Astrocyte (in vitro differentiated cells and primary cell): ENCODE measurements at regions not wholly inside any gene's neighbourhood (a gene's known extent, or its start where the extent isn't known, plus 50 kb on each side); places are given as distances from the start of the nearest gene placed in this dataset.

Experiments
- DNase-seq: peaks from one replicate; pipeline ENCODE4 v3.0.0-alpha.2; 2010; ENCODE audit warnings: low read depth
- FAIRE-seq: peaks from 2 replicates; lab custom pipeline; 2011; peaks lifted over from hg19 to GRCh38; lab: Jason Lieb, UNC
- H2AFZ ChIP-seq: 2 replicates; pipeline ENCODE4 v1.6.0; 2012; ENCODE audit warnings: low read depth, low read length, inconsistent platforms
- H3K27ac ChIP-seq: 2 replicates; pipeline ENCODE4 v1.5.1; 2011; ENCODE audit warnings: low read depth, low read length, inconsistent platforms
- H3K27me3 ChIP-seq: 2 replicates; pipeline ENCODE4 v1.6.0; 2011; ENCODE audit warnings: low read length, inconsistent platforms; ENCODE audit not compliant: insufficient read depth
- H3K36me3 ChIP-seq: 2 replicates; pipeline ENCODE4 v1.5.1; 2011; ENCODE audit warnings: low read length, inconsistent platforms; ENCODE audit not compliant: insufficient read depth
- H3K4me1 ChIP-seq: 2 replicates; pipeline ENCODE4 v1.5.1; 2011; ENCODE audit warnings: low read length, inconsistent platforms; ENCODE audit not compliant: insufficient read depth
- H3K4me2 ChIP-seq: 2 replicates; pipeline ENCODE4 v1.6.0; 2012; ENCODE audit warnings: low read length, inconsistent platforms
- H3K4me3 ChIP-seq: 2 replicates; pipeline ENCODE4 v1.5.1; 2011; ENCODE audit warnings: low read depth, mild to moderate bottlenecking, low read length, inconsistent platforms; ENCODE audit not compliant: insufficient read depth
- H3K79me2 ChIP-seq: 2 replicates; pipeline ENCODE4 v1.6.0; 2012; ENCODE audit warnings: mild to moderate bottlenecking, low read length, inconsistent platforms; ENCODE audit not compliant: insufficient read depth
- H3K9ac ChIP-seq: 2 replicates; pipeline ENCODE4 v1.6.0; 2012; ENCODE audit warnings: mild to moderate bottlenecking, low read length, inconsistent platforms
- H3K9me3 ChIP-seq: 2 replicates; pipeline ENCODE4 v1.5.1; 2012; ENCODE audit warnings: low read depth, mild to moderate bottlenecking, low read length, inconsistent platforms; ENCODE audit not compliant: insufficient read depth
- H4K20me1 ChIP-seq: 2 replicates; pipeline ENCODE4 v1.6.0; 2012; ENCODE audit warnings: low read length, inconsistent platforms; ENCODE audit not compliant: insufficient read depth
- H3K27ac Mint-ChIP-seq: one replicate; pipeline ENCODE4 v1.8.0; 2021; ENCODE audit warnings: mild to moderate bottlenecking, mixed read lengths; ENCODE audit not compliant: unreplicated experiment
- H3K27me3 Mint-ChIP-seq: one replicate; pipeline ENCODE4 v1.8.0; 2021; ENCODE audit warnings: low read depth, mixed read lengths; ENCODE audit not compliant: unreplicated experiment
- H3K36me3 Mint-ChIP-seq: one replicate; pipeline ENCODE4 v1.8.0; 2021; ENCODE audit warnings: low read depth, mixed read lengths; ENCODE audit not compliant: unreplicated experiment
- H3K4me1 Mint-ChIP-seq: one replicate; pipeline ENCODE4 v1.8.0; 2021; ENCODE audit warnings: low read depth, mixed read lengths; ENCODE audit not compliant: unreplicated experiment
- H3K4me3 Mint-ChIP-seq: one replicate; pipeline ENCODE4 v1.8.0; 2021; ENCODE audit warnings: mild to moderate bottlenecking, moderate library complexity, mixed read lengths; ENCODE audit not compliant: unreplicated experiment
- H3K9me3 Mint-ChIP-seq: one replicate; pipeline ENCODE4 v1.8.0; 2021; ENCODE audit warnings: mild to moderate bottlenecking, mixed read lengths; ENCODE audit not compliant: unreplicated experiment
- CTCF ChIP-seq: IDR thresholded peaks from 2 replicates; pipeline ENCODE4 v1.5.1; 2011; ENCODE audit warnings: low read depth, mild to moderate bottlenecking, inconsistent platforms, low read length, moderate library complexity; ENCODE audit not compliant: insufficient read depth
- EZH2 ChIP-seq: IDR thresholded peaks from 2 replicates; pipeline ENCODE4 v1.6.1; 2012; ENCODE audit warnings: mild to moderate bottlenecking, low read length, inconsistent platforms; ENCODE audit not compliant: insufficient read depth

- H3K27ac Mint-ChIP-seq = no peak overlapping the region
- H3K27ac ChIP-seq = no peak overlapping the region
- no peaks in the 10 kb centered on the region for H3K9me3 Mint-ChIP-seq
- peaks cover 8% of the 10 kb centered on the region for H3K4me1 ChIP-seq
- no peak for DNase-seq
- H3K4me1 Mint-ChIP-seq = no peaks in the 10 kb centered on the region
- H2AFZ ChIP-seq = no peak overlapping the region
- no peaks in the 10 kb centered on the region for H3K36me3 Mint-ChIP-seq
- H3K27me3 Mint-ChIP-seq = no peaks in the 10 kb centered on the region
- H3K79me2 ChIP-seq = no peaks in the 10 kb centered on the region
- TF ChIP-seq CTCF (no peak), EZH2 (no peak)
- no peak overlapping the region for H3K4me3 ChIP-seq
- no peaks in the 10 kb centered on the region for H4K20me1 ChIP-seq
- no peak overlapping the region for H3K9ac ChIP-seq
- no peak for FAIRE-seq
- H3K9me3 ChIP-seq = no peaks in the 10 kb centered on the region
- H3K27me3 ChIP-seq = no peaks in the 10 kb centered on the region
- no peak overlapping the region for H3K4me3 Mint-ChIP-seq
- H3K4me2 ChIP-seq = no peak overlapping the region
- H3K36me3 ChIP-seq = no peaks in the 10 kb centered on the region
These were observed 366.8 kb downstream of the CYLC2 start for GRCh38 chr9:103361906-103362305.

GRCh38 chr9:103362986-103363385, 367.9 kb downstream of the CYLC2 start:
- Histone ChIP-seq H2AFZ (no peak overlapping the region), H3K36me3 (no peaks in the 10 kb centered on the region), H3K79me2 (no peaks in the 10 kb centered on the region), H3K4me2 (no peak overlapping the region), H3K27ac (no peak overlapping the region), H3K27me3 (no peaks in the 10 kb centered on the region), H3K4me1 (peaks cover 8% of the 10 kb centered on the region), H3K9ac (no peak overlapping the region), H3K9me3 (no peaks in the 10 kb centered on the region), H4K20me1 (no peaks in the 10 kb centered on the region), H3K4me3 (no peak overlapping the region)
- no peaks in the 10 kb centered on the region for H3K27me3 Mint-ChIP-seq
- no peaks in the 10 kb centered on the region for H3K9me3 Mint-ChIP-seq
- H3K4me3 Mint-ChIP-seq = no peak overlapping the region
- no peaks in the 10 kb centered on the region for H3K36me3 Mint-ChIP-seq
- no peaks in the 10 kb centered on the region for H3K4me1 Mint-ChIP-seq
- TF ChIP-seq CTCF (no peak), EZH2 (no peak)
- no peak overlapping the region for H3K27ac Mint-ChIP-seq
- DNase-seq (peak; percentile 1), FAIRE-seq (no peak)

GRCh38 chr9:103364753-103365152, 369.6 kb downstream of the CYLC2 start:
- no peak overlapping the region for H2AFZ ChIP-seq
- TF ChIP-seq EZH2 (no peak), CTCF (no peak)
- H3K4me1 ChIP-seq = peaks cover 8% of the 10 kb centered on the region
- no peaks in the 10 kb centered on the region for H3K36me3 ChIP-seq
- H3K27me3 ChIP-seq = no peaks in the 10 kb centered on the region
- Mint-ChIP-seq H3K27ac (no peak overlapping the region), H3K9me3 (no peaks in the 10 kb centered on the region), H3K27me3 (no peaks in the 10 kb centered on the region), H3K4me3 (no peak overlapping the region), H3K36me3 (no peaks in the 10 kb centered on the region), H3K4me1 (no peaks in the 10 kb centered on the region)
- no peaks in the 10 kb centered on the region for H3K79me2 ChIP-seq
- peak overlapping the region; percentile 33 for H3K4me2 ChIP-seq
- H3K4me3 ChIP-seq = no peak overlapping the region
- peak; percentile 87 for FAIRE-seq
- no peak overlapping the region for H3K27ac ChIP-seq
- H3K9ac ChIP-seq = no peak overlapping the region
- H3K9me3 ChIP-seq = no peaks in the 10 kb centered on the region
- peak; percentile 87 for DNase-seq
- H4K20me1 ChIP-seq = no peaks in the 10 kb centered on the region
